ENCODE measurements at regions not wholly inside any gene's neighbourhood (a gene's known extent, or its start where the extent isn't known, plus 50 kb on each side); places are given as distances from the start of the nearest gene placed in this dataset.

DNA sequence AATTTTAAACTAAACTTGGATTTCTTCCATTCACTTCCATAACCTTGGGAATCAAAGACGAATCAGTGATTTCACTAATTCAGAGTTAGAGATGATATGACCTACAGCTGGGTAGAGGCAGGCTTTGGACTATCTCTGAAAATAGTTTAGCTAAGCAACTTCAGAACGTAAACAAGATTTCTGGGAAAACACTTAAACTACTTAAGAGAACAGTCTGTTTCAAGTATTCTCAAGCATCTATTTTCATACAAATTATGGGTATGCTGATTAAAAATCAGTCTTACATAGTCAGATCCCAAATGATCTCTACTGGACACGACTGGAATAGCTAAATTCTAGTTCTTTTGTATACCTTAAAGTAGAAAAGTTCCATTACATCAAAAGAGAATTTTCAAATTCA lies 179.9 kb downstream of the PLCE1 start:
- TF ChIP-seq, protein P1, sequence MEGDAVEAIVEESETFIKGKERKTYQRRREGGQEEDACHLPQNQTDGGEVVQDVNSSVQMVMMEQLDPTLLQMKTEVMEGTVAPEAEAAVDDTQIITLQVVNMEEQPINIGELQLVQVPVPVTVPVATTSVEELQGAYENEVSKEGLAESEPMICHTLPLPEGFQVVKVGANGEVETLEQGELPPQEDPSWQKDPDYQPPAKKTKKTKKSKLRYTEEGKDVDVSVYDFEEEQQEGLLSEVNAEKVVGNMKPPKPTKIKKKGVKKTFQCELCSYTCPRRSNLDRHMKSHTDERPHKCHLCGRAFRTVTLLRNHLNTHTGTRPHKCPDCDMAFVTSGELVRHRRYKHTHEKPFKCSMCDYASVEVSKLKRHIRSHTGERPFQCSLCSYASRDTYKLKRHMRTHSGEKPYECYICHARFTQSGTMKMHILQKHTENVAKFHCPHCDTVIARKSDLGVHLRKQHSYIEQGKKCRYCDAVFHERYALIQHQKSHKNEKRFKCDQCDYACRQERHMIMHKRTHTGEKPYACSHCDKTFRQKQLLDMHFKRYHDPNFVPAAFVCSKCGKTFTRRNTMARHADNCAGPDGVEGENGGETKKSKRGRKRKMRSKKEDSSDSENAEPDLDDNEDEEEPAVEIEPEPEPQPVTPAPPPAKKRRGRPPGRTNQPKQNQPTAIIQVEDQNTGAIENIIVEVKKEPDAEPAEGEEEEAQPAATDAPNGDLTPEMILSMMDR (IDR thresholded peaks at IDR 0.05) = no peak
- TF ChIP-seq POLR2AphosphoS5 (IDR thresholded peaks at IDR 0.05; ENCODE audit: low read depth, low read length) = no peak
- TF ChIP-seq, protein P2, sequence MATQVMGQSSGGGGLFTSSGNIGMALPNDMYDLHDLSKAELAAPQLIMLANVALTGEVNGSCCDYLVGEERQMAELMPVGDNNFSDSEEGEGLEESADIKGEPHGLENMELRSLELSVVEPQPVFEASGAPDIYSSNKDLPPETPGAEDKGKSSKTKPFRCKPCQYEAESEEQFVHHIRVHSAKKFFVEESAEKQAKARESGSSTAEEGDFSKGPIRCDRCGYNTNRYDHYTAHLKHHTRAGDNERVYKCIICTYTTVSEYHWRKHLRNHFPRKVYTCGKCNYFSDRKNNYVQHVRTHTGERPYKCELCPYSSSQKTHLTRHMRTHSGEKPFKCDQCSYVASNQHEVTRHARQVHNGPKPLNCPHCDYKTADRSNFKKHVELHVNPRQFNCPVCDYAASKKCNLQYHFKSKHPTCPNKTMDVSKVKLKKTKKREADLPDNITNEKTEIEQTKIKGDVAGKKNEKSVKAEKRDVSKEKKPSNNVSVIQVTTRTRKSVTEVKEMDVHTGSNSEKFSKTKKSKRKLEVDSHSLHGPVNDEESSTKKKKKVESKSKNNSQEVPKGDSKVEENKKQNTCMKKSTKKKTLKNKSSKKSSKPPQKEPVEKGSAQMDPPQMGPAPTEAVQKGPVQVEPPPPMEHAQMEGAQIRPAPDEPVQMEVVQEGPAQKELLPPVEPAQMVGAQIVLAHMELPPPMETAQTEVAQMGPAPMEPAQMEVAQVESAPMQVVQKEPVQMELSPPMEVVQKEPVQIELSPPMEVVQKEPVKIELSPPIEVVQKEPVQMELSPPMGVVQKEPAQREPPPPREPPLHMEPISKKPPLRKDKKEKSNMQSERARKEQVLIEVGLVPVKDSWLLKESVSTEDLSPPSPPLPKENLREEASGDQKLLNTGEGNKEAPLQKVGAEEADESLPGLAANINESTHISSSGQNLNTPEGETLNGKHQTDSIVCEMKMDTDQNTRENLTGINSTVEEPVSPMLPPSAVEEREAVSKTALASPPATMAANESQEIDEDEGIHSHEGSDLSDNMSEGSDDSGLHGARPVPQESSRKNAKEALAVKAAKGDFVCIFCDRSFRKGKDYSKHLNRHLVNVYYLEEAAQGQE (IDR thresholded peaks at IDR 0.05; ENCODE audit: insufficient read depth in 1 of 2, low read depth in 2 of 2, low read length in 1 of 2) = no peak
- TF ChIP-seq SIN3A (IDR thresholded peaks at IDR 0.05; ENCODE audit: borderline replicate concordance, insufficient read depth, low read depth, low read length) = no peak
